ENCODE measurements at regions not wholly inside any gene's neighbourhood (a gene's known extent, or its start where the extent isn't known, plus 50 kb on each side); places are given as distances from the start of the nearest gene placed in this dataset.
A peak's percentile ranks its signal among the peaks of the same experiment; 100 is the strongest.

DNA sequence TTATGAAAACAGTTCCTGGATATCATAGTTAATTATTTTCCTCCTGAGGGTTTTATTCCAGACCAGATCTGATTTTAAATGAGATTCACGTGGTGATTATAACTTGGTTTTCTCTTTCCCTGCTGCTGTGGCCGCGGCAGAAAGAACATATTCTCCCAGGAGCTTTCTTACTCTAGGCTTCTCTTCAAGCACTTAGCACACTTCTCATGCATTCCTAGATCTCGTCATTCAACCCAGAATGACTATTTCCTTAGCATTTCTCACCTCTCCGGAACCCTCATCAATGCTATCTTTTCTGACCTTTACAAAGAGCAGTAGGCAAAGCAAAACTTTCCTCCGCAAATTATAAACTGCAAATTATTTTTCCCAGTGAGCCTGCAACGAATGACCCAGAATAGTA is 122.9 kb downstream of the GPAT3 start:
- Histone ChIP-seq H3K27me3 (ENCODE audit: insufficient read depth, low read depth) (no peaks in the 10 kb centered on the region), H3K27ac (no peak overlapping the region), H3K9me3 (ENCODE audit: insufficient read depth, low read depth) (no peaks in the 10 kb centered on the region; the same call in 1 of the 2 replicates), H3F3A (ENCODE audit: insufficient read depth, low read depth) (no peaks in the 10 kb centered on the region), H3K4me1 (replicated peaks; ENCODE audit: insufficient read depth) (no peaks in the 10 kb centered on the region), H2AFZ (no peak overlapping the region), H3K4me3 (no peak overlapping the region), H3K36me3 (ENCODE audit: low read depth) (no peaks in the 10 kb centered on the region), H3K4me2 (no peak overlapping the region), H3K79me2 (ENCODE audit: low read depth) (no peaks in the 10 kb centered on the region), H4K20me1 (ENCODE audit: insufficient read depth) (no peaks in the 10 kb centered on the region), H3K9me2 (ENCODE audit: insufficient read depth) (no peaks in the 10 kb centered on the region)
- no peak for TF ChIP-seq EZH2 (IDR thresholded peaks at IDR 0.05; ENCODE audit: low read depth)
- TF ChIP-seq, protein P1, sequence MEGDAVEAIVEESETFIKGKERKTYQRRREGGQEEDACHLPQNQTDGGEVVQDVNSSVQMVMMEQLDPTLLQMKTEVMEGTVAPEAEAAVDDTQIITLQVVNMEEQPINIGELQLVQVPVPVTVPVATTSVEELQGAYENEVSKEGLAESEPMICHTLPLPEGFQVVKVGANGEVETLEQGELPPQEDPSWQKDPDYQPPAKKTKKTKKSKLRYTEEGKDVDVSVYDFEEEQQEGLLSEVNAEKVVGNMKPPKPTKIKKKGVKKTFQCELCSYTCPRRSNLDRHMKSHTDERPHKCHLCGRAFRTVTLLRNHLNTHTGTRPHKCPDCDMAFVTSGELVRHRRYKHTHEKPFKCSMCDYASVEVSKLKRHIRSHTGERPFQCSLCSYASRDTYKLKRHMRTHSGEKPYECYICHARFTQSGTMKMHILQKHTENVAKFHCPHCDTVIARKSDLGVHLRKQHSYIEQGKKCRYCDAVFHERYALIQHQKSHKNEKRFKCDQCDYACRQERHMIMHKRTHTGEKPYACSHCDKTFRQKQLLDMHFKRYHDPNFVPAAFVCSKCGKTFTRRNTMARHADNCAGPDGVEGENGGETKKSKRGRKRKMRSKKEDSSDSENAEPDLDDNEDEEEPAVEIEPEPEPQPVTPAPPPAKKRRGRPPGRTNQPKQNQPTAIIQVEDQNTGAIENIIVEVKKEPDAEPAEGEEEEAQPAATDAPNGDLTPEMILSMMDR (conservative IDR thresholded peaks at IDR 0.05) = no peak
- no peak for DNase-seq
- no TSS peak for BruUV-seq (replicated peaks)
- intact Hi-C loops (cut with micrococcal nuclease; ENCODE audit: unreplicated experiment) = no loop called here
- ChIA-PET POLR2A (ENCODE audit: unreplicated experiment) (no interaction called here), CTCF (no interaction called here)

DNA sequence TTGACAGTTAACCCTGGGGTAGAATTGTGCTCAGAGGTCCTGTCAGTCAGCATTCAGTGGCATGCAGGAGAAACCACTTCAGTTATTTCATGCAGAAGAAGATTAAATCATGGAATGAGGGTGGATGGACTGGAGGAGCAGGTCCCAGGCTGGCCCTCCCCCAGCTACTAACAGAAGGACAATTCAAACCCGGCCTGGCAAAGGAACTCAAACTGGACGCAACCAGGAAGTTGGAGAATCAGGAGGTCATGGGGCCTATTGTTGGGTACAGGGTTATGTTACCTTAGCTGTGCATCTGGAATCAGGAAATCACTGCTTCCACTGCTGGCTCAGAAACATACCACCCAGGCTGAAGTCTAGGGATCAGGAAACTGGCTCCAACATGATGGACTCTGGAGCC is 121.4 kb downstream of the GPAT3 start:
- no peaks in the 10 kb centered on the region for H3K27me3 ChIP-seq (ENCODE audit: insufficient read depth, low read depth)
- H3K4me2 ChIP-seq = no peak overlapping the region
- no peak overlapping the region for H3K27ac ChIP-seq
- no peaks in the 10 kb centered on the region for H4K20me1 ChIP-seq (ENCODE audit: insufficient read depth)
- ChIA-PET POLR2A (ENCODE audit: unreplicated experiment) (no interaction called here), CTCF (no interaction called here)
- intact Hi-C loops (cut with micrococcal nuclease; ENCODE audit: unreplicated experiment) = no loop called here
- no TSS peak for BruUV-seq (replicated peaks)
- no peaks in the 10 kb centered on the region; the same call in 1 of the 2 replicates for H3K9me3 ChIP-seq (ENCODE audit: insufficient read depth, low read depth)
- no peak overlapping the region for H2AFZ ChIP-seq
- no peaks in the 10 kb centered on the region for H3F3A ChIP-seq (ENCODE audit: insufficient read depth, low read depth)
- DNase-seq = peak; percentile 54 to 57
- H3K4me1 ChIP-seq (replicated peaks; ENCODE audit: insufficient read depth) = no peaks in the 10 kb centered on the region
- H3K79me2 ChIP-seq (ENCODE audit: low read depth) = no peaks in the 10 kb centered on the region
- H3K4me3 ChIP-seq = no peak overlapping the region
- TF ChIP-seq, protein P1 (conservative IDR thresholded peaks at IDR 0.05) = no peak
- no peak for TF ChIP-seq EZH2 (IDR thresholded peaks at IDR 0.05; ENCODE audit: low read depth)
- no peaks in the 10 kb centered on the region for H3K36me3 ChIP-seq (ENCODE audit: low read depth)
- no peaks in the 10 kb centered on the region for H3K9me2 ChIP-seq (ENCODE audit: insufficient read depth)
